CD4-positive, alpha-beta T cell treated with Interferon alpha-2 for 1 hour (primary cell): ENCODE measurements at regions not wholly inside any gene's neighbourhood (a gene's known extent, or its start where the extent isn't known, plus 50 kb on each side); places are given as distances from the start of the nearest gene placed in this dataset.

Source experiments
- DNase-seq, 2 donors: peaks; one replicate each; pipeline ENCODE4 v3.0.0-alpha.2; 2020 to 2022

DNA sequence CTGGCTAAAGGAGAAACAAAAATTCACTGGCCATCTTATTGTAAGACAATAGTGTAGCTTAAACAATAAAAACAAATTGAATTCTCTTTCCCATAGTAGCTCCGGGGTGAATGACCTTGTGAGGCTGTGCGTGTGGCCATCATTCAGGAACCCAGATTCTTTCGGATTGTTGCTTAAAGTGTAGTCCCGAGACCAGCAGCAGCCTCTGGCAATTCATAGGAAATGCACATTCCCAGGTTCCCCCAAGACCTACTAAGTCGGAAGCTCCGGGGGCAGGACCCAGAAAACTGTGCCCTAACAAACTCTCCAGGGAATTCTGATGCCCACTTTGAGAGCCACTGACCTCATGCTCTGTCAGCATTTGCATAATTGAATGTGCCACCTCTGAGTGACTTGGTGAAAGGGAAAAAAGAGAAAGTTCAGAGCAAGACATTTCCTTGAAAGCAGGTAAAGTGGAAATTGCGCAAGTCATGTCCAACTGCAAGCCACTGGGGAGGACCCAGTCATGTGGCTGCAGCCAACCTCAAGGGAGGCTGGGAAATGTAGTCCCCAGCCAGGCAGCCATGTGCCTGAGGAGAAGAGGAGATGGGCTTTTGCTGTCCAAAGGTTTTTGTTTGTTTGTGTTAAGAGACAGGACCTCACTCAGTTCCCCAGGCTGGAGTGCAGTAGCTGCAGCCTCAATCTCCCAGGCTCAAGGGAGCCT is 50.7 kb upstream of the PNMA8B start:
- peak; percentile 27 to 37 for DNase-seq

DNA sequence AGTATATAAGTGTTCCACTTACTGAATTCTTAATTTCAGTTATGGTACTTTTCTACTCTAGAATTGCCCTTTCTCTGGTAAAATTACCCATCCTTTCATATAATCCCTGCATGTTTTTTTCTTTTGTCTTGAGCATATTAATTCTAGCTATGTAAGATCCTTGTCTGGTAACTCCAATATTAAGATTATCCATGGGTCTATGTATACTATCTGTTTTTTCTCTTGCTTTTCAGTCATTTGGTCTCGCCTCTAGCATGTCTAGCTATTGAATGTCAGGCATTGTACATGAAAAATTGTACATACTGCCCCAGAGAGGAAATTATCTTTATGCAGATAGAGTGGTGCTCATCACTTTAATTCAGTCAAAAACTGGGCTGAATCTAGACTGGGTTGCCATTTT is 50.4 kb upstream of the CALM3 start:
- no peak for DNase-seq

DNA sequence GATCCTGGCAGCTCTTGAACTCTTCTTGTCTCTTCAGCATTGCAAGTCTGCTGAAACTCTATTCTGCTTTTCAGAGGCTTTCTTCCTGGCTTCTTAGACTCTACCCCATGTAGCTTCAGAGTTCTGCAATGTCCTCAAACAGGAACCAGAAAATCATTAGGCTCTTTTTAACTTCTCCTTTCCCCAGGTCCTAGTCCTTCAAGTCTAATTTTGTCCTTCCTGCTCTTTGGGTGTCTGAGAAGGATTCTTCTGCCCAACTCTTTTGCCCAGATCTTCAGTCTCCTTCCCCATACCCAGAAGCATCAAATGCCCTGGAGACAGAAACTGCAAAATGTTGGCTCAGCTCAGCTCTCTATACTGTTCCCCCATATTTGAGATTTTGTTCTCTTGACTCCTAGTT is 50.0 kb upstream of the CALM3 start:
- DNase-seq = no peak
